ENCODE measurements at regions not wholly inside any gene's neighbourhood (a gene's known extent, or its start where the extent isn't known, plus 50 kb on each side); places are given as distances from the start of the nearest gene placed in this dataset.

DNA sequence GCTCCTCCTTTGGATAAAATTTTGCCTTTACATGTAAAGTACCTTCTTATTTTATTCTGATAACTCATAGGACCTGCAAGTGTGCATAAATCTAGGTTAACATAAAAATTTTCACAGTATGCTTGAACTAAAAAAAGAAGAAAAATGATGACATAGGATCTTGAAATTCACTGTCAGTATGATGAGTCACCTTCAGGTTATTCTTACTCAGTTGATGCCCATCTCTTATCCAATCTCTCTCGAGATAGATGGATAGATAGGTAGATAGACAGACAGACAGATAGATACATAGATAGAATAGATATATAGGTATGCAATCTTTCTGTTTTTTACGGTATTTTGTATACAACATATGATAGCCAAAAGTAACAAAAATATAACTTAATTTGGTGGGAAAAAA, 485.5 kb downstream of the NAF1 start:
- TF ChIP-seq, protein P1, sequence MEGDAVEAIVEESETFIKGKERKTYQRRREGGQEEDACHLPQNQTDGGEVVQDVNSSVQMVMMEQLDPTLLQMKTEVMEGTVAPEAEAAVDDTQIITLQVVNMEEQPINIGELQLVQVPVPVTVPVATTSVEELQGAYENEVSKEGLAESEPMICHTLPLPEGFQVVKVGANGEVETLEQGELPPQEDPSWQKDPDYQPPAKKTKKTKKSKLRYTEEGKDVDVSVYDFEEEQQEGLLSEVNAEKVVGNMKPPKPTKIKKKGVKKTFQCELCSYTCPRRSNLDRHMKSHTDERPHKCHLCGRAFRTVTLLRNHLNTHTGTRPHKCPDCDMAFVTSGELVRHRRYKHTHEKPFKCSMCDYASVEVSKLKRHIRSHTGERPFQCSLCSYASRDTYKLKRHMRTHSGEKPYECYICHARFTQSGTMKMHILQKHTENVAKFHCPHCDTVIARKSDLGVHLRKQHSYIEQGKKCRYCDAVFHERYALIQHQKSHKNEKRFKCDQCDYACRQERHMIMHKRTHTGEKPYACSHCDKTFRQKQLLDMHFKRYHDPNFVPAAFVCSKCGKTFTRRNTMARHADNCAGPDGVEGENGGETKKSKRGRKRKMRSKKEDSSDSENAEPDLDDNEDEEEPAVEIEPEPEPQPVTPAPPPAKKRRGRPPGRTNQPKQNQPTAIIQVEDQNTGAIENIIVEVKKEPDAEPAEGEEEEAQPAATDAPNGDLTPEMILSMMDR (conservative IDR thresholded peaks at IDR 0.05; ENCODE audit: low read depth, low read length), result no peak
- TF ChIP-seq EZH2phosphoT487 (IDR thresholded peaks at IDR 0.05; ENCODE audit: borderline replicate concordance, low read length) (no peak), EZH2 (IDR thresholded peaks at IDR 0.05; ENCODE audit: low read length, unreplicated experiment) (no peak)

Data from PC-3 (cell line).